Testis (tissue), 2 donors: ENCODE measurements at regions not wholly inside any gene's neighbourhood (a gene's known extent, or its start where the extent isn't known, plus 50 kb on each side); places are given as distances from the start of the nearest gene placed in this dataset.

Experiments
- DNase-seq: peaks from one replicate; pipeline ENCODE4 v3.0.0-alpha.2; 2019
- H3K27ac ChIP-seq, 2 donors: fragments of 200-600 bp; sonication (generic); one replicate each; pipeline ENCODE4 v1.5.1; 2019
- H3K27me3 ChIP-seq: fragments of 200-600 bp; sonication (generic); one replicate; pipeline ENCODE4 v1.5.1; 2019
- H3K36me3 ChIP-seq: fragments of 200-600 bp; sonication (generic); one replicate; pipeline ENCODE4 v1.5.1; 2017; ENCODE audit warnings: low read depth; ENCODE audit errors: missing control alignments
- H3K4me1 ChIP-seq: fragments of 200-600 bp; sonication (generic); one replicate; pipeline ENCODE4 v1.5.1; 2019
- H3K4me3 ChIP-seq, 2 donors: fragments of 200-600 bp; sonication (generic); one replicate each; pipeline ENCODE4 v1.5.1; 2017 to 2019
- H3K9me3 ChIP-seq: fragments of 200-600 bp; sonication (generic); one replicate; pipeline ENCODE4 v1.5.1; 2017
- CTCF ChIP-seq, 3 experiments: fragments of 450-650 bp in 2 of 3; fragments of 200-600 bp in 1 of 3; sonication (generic) in 1 of 3; IDR thresholded peaks; one replicate each; pipeline ENCODE4 v1.5.1; 2016 to 2019; ENCODE audit warnings: antibody characterized with exemption in 3 of 3, mild to moderate bottlenecking in 2 of 3, moderate library complexity in 1 of 3
- POLR2A ChIP-seq: fragments of 450-650 bp; IDR thresholded peaks from one replicate; pipeline ENCODE4 v1.6.1; 2017; ENCODE audit warnings: antibody characterized with exemption, mild to moderate bottlenecking, moderate library complexity
- WGBS, 2 donors: methylation state at CpG; one replicate each; pipeline ENCODE4 v1.1.5; 2018; 5-methylcytosine and 5-hydroxymethylcytosine counted together
- intact Hi-C: fragments of 100-400 bp; cut with DNase I; formaldehyde crosslinking; loops from one replicate; pipeline ENCODE4 v1.15.1; 2023; ENCODE audit warnings: low total_unique reads

- H3K4me1 ChIP-seq: no peaks in the 10 kb centered on the region
- intact Hi-C loops: no loop called here
- DNase-seq: no peak
- no peaks in the 10 kb centered on the region for H3K27me3 ChIP-seq
- no peak overlapping the region for H3K4me3 ChIP-seq
- TF ChIP-seq POLR2A (no peak), CTCF (IDR thresholded peaks at IDR 0.05) (no peak)
- no peaks in the 10 kb centered on the region for H3K36me3 ChIP-seq
- no peaks in the 10 kb centered on the region for H3K9me3 ChIP-seq
- 43 to 66% methylated on average over 15 to 17 of the region's 17 CpGs for WGBS, 2 donors
- no peak overlapping the region for H3K27ac ChIP-seq
Measured at GRCh38 chr10:124240839-124241291, 147.5 kb upstream of the CHST15 start.

- WGBS, 2 donors: 57 to 79% methylated on average over 12 of the region's 13 CpGs
- no peak for DNase-seq
Measured at GRCh38 chr10:124239696-124240095, 146.3 kb upstream of the CHST15 start.

GRCh38 chr10:124239134-124239533 lies 145.7 kb upstream of the CHST15 start:
- Histone ChIP-seq H3K4me3 (no peak overlapping the region), H3K9me3 (no peaks in the 10 kb centered on the region), H3K36me3 (no peaks in the 10 kb centered on the region), H3K4me1 (no peaks in the 10 kb centered on the region), H3K27ac (no peak overlapping the region), H3K27me3 (no peaks in the 10 kb centered on the region)
- intact Hi-C loops: no loop called here
- no peak for DNase-seq
- no peak for TF ChIP-seq POLR2A
- TF ChIP-seq CTCF (IDR thresholded peaks at IDR 0.05): no peak
- WGBS, 2 donors: 43 to 56% methylated on average over 2 of the region's 2 CpGs

More at GRCh38 chr10:124239696-124240095, 146.3 kb upstream of the CHST15 start:
- TF ChIP-seq POLR2A (no peak), CTCF (IDR thresholded peaks at IDR 0.05) (no peak)
- Histone ChIP-seq H3K27ac (no peak overlapping the region), H3K36me3 (no peaks in the 10 kb centered on the region), H3K4me1 (no peaks in the 10 kb centered on the region), H3K9me3 (no peaks in the 10 kb centered on the region), H3K4me3 (no peak overlapping the region), H3K27me3 (no peaks in the 10 kb centered on the region)
- intact Hi-C loops: no loop called here

GRCh38 chr10:124238367-124238766 lies 145.0 kb upstream of the CHST15 start:
- intact Hi-C loops: no loop called here
- no peak overlapping the region for H3K4me3 ChIP-seq
- H3K4me1 ChIP-seq: no peaks in the 10 kb centered on the region
- no peaks in the 10 kb centered on the region for H3K36me3 ChIP-seq
- no peaks in the 10 kb centered on the region for H3K27me3 ChIP-seq
- WGBS, 2 donors: 79 to 92% methylated on average over 8 of the region's 8 CpGs
- no peak for DNase-seq
- no peaks in the 10 kb centered on the region for H3K9me3 ChIP-seq
- TF ChIP-seq POLR2A: no peak
- TF ChIP-seq CTCF (IDR thresholded peaks at IDR 0.05): no peak
- no peak overlapping the region for H3K27ac ChIP-seq

GRCh38 chr10:124237282-124237961 lies 144.0 kb upstream of the CHST15 start:
- Histone ChIP-seq H3K27ac (no peak overlapping the region), H3K9me3 (no peaks in the 10 kb centered on the region), H3K36me3 (no peaks in the 10 kb centered on the region), H3K4me1 (peaks cover 5% of the 10 kb centered on the region), H3K4me3 (no peak overlapping the region), H3K27me3 (no peaks in the 10 kb centered on the region)
- 87 to 88% methylated on average over 3 of the region's 3 CpGs for WGBS, 2 donors
- no peak for DNase-seq
- intact Hi-C loops: no loop called here
- TF ChIP-seq CTCF (IDR thresholded peaks at IDR 0.05): no peak
- no peak for TF ChIP-seq POLR2A
